Gastroesophageal sphincter (tissue), 3 donors: ENCODE measurements at regions not wholly inside any gene's neighbourhood (a gene's known extent, or its start where the extent isn't known, plus 50 kb on each side); places are given as distances from the start of the nearest gene placed in this dataset.

Experiments
- CTCF ChIP-seq, 4 experiments: fragments of 200-600 bp in 2 of 4; fragments of 450-650 bp in 2 of 4; sonication (generic) in 1 of 4; IDR thresholded peaks; one replicate each; pipeline ENCODE4 v1.5.1; 2017 to 2019; ENCODE audit warnings: antibody characterized with exemption in 4 of 4, mild to moderate bottlenecking in 2 of 4, moderate library complexity in 2 of 4
- POLR2A ChIP-seq, 2 donors: fragments of 450-650 bp; IDR thresholded peaks; one replicate each; pipeline ENCODE4 v1.6.1; 2017; ENCODE audit warnings: antibody characterized with exemption in 2 of 2, mild to moderate bottlenecking in 2 of 2, moderate library complexity in 1 of 2

- TF ChIP-seq CTCF (IDR thresholded peaks at IDR 0.05): no peak
- no peak for TF ChIP-seq POLR2A (IDR thresholded peaks at IDR 0.05)
These were observed 144.9 kb downstream of the FCRL5 start for GRCh38 chr1:157407367-157407766.
